Muscle layer of colon (tissue), 2 donors: ENCODE measurements at regions not wholly inside any gene's neighbourhood (a gene's known extent, or its start where the extent isn't known, plus 50 kb on each side); places are given as distances from the start of the nearest gene placed in this dataset.
"Not testable (repeated sequence)": the region's sequence is repeated elsewhere in the genome, so short reads cannot be mapped to it uniquely, and the experiment has no call there.

Source experiments
- H3K27ac ChIP-seq: one replicate; pipeline ENCODE4 v1.7.0; 2013; ENCODE audit warnings: low read depth, mild to moderate bottlenecking, low read length, moderate library complexity
- H3K27me3 ChIP-seq, 2 donors: one replicate each; pipeline ENCODE4 v1.7.0; 2013; ENCODE audit warnings: low read length in 2 of 2, mild to moderate bottlenecking in 2 of 2; ENCODE audit not compliant: insufficient read depth in 2 of 2, control insufficient read depth in 1 of 2
- H3K36me3 ChIP-seq: one replicate; pipeline ENCODE4 v1.7.0; 2013; ENCODE audit warnings: mild to moderate bottlenecking, low read length; ENCODE audit not compliant: insufficient read depth
- H3K4me1 ChIP-seq: one replicate; pipeline ENCODE4 v1.7.0; 2013; ENCODE audit warnings: mild to moderate bottlenecking, low read length; ENCODE audit not compliant: insufficient read depth
- H3K4me3 ChIP-seq, 2 donors: one replicate each; pipeline ENCODE4 v1.7.0; 2013; ENCODE audit warnings: low read length in 2 of 2, low read depth in 1 of 2, mild to moderate bottlenecking in 1 of 2, moderate library complexity in 1 of 2
- H3K9ac ChIP-seq: one replicate; pipeline ENCODE4 v1.7.0; 2013; ENCODE audit warnings: low read length
- H3K9me3 ChIP-seq: one replicate; pipeline ENCODE4 v1.7.0; 2013; ENCODE audit warnings: mild to moderate bottlenecking, low read length
- donor health status: abdominal sarcoma.
- donor health status: Adenocarcinoma of cecum.

GRCh38 chr5:106028314-106028713 is 1642.4 kb downstream of the EFNA5 start:
- Histone ChIP-seq H3K27me3 (no peaks in the 10 kb centered on the region), H3K9ac (no peak overlapping the region), H3K36me3 (no peaks in the 10 kb centered on the region), H3K27ac (no peak overlapping the region), H3K9me3 (no peaks in the 10 kb centered on the region), H3K4me3 (no peak overlapping the region), H3K4me1 (no peaks in the 10 kb centered on the region)

GRCh38 chr5:106020894-106021293 is 1649.8 kb downstream of the EFNA5 start:
- Histone ChIP-seq H3K36me3 (no peaks in the 10 kb centered on the region), H3K4me3 (no peak overlapping the region), H3K27me3 (no peaks in the 10 kb centered on the region), H3K27ac (no peak overlapping the region), H3K9me3 (no peaks in the 10 kb centered on the region), H3K4me1 (no peaks in the 10 kb centered on the region), H3K9ac (no peak overlapping the region)

- Histone ChIP-seq H3K9ac (no peak overlapping the region), H3K9me3 (no peaks in the 10 kb centered on the region), H3K4me3 (no peak overlapping the region), H3K4me1 (peaks cover 3% of the 10 kb centered on the region), H3K36me3 (no peaks in the 10 kb centered on the region), H3K27me3 (no peaks in the 10 kb centered on the region), H3K27ac (no peak overlapping the region)
Observed at GRCh38 chr5:106019261-106019660, 1651.5 kb downstream of the EFNA5 start.

GRCh38 chr5:106017243-106017857 is 1653.4 kb downstream of the EFNA5 start:
- no peak overlapping the region for H3K27ac ChIP-seq
- H3K36me3 ChIP-seq: no peaks in the 10 kb centered on the region
- H3K4me3 ChIP-seq: no peak overlapping the region
- no peaks in the 10 kb centered on the region for H3K9me3 ChIP-seq
- H3K9ac ChIP-seq: no peak overlapping the region
- H3K4me1 ChIP-seq: peaks cover 3% of the 10 kb centered on the region
- H3K27me3 ChIP-seq: no peaks in the 10 kb centered on the region

GRCh38 chr5:106014262-106014661 is 1656.5 kb downstream of the EFNA5 start:
- no peak overlapping the region for H3K27ac ChIP-seq

GRCh38 chr5:106006242-106006641 is 1664.5 kb downstream of the EFNA5 start:
- Histone ChIP-seq H3K4me3 (no peak overlapping the region), H3K36me3 (no peaks in the 10 kb centered on the region), H3K9me3 (no peaks in the 10 kb centered on the region), H3K27me3 (no peaks in the 10 kb centered on the region), H3K9ac (no peak overlapping the region), H3K4me1 (no peaks in the 10 kb centered on the region), H3K27ac (no peak overlapping the region)

More at GRCh38 chr5:106014262-106014661, 1656.5 kb downstream of the EFNA5 start:
- Histone ChIP-seq H3K27me3 (no peaks in the 10 kb centered on the region), H3K4me1 (peaks cover 3% of the 10 kb centered on the region), H3K4me3 (no peak overlapping the region), H3K36me3 (no peaks in the 10 kb centered on the region), H3K9me3 (no peaks in the 10 kb centered on the region), H3K9ac (no peak overlapping the region)

GRCh38 chr5:105998991-105999390 is 1671.7 kb downstream of the EFNA5 start:
- H3K27me3 ChIP-seq, H3K27ac ChIP-seq, H3K9me3 ChIP-seq, H3K36me3 ChIP-seq, H3K4me3 ChIP-seq, H3K4me1 ChIP-seq, H3K9ac ChIP-seq: not testable (repeated sequence)

- no peak overlapping the region for H3K9ac ChIP-seq
- no peaks in the 10 kb centered on the region for H3K36me3 ChIP-seq
- H3K4me1 ChIP-seq: no peaks in the 10 kb centered on the region
- H3K4me3 ChIP-seq: no peak overlapping the region
- no peaks in the 10 kb centered on the region for H3K27me3 ChIP-seq
- no peak overlapping the region for H3K27ac ChIP-seq
- H3K9me3 ChIP-seq: no peaks in the 10 kb centered on the region
Observed at GRCh38 chr5:105993027-105993426, 1677.7 kb downstream of the EFNA5 start.

GRCh38 chr5:105982526-105982925 is 1688.2 kb downstream of the EFNA5 start:
- Histone ChIP-seq H3K4me1 (no peaks in the 10 kb centered on the region), H3K36me3 (no peaks in the 10 kb centered on the region), H3K9me3 (no peaks in the 10 kb centered on the region), H3K9ac (no peak overlapping the region), H3K4me3 (no peak overlapping the region), H3K27ac (no peak overlapping the region), H3K27me3 (no peaks in the 10 kb centered on the region)

GRCh38 chr5:105978011-105978410 is 1692.7 kb downstream of the EFNA5 start:
- Histone ChIP-seq H3K4me3 (no peak overlapping the region), H3K27me3 (no peaks in the 10 kb centered on the region), H3K9me3 (no peaks in the 10 kb centered on the region), H3K36me3 (no peaks in the 10 kb centered on the region), H3K9ac (no peak overlapping the region), H3K4me1 (no peaks in the 10 kb centered on the region), H3K27ac (no peak overlapping the region)

GRCh38 chr5:105977163-105977562 is 1693.6 kb downstream of the EFNA5 start:
- no peaks in the 10 kb centered on the region for H3K27me3 ChIP-seq
- no peak overlapping the region for H3K9ac ChIP-seq
- no peak overlapping the region for H3K27ac ChIP-seq
- H3K4me3 ChIP-seq: no peak overlapping the region
- H3K36me3 ChIP-seq: no peaks in the 10 kb centered on the region
- H3K4me1 ChIP-seq: no peaks in the 10 kb centered on the region
- no peaks in the 10 kb centered on the region for H3K9me3 ChIP-seq

- Histone ChIP-seq H3K4me3 (no peak overlapping the region), H3K4me1 (no peaks in the 10 kb centered on the region), H3K27me3 (no peaks in the 10 kb centered on the region), H3K27ac (no peak overlapping the region), H3K36me3 (no peaks in the 10 kb centered on the region), H3K9me3 (no peaks in the 10 kb centered on the region), H3K9ac (no peak overlapping the region)
Observed at GRCh38 chr5:105970919-105971318, 1699.8 kb downstream of the EFNA5 start.
